Activated CD4-positive, alpha-beta T cell treated with anti-CD3 and anti-CD28 coated beads for 48 hours (primary cell): ENCODE measurements at regions not wholly inside any gene's neighbourhood (a gene's known extent, or its start where the extent isn't known, plus 50 kb on each side); places are given as distances from the start of the nearest gene placed in this dataset.
"Not testable (repeated sequence)": the region's sequence is repeated elsewhere in the genome, so short reads cannot be mapped to it uniquely, and the experiment has no call there.

Experiments
- DNase-seq: peaks from one replicate; pipeline ENCODE4 v3.0.0-alpha.2; 2020

GRCh38 chr14:39615352-39615751 lies 183.1 kb upstream of the FBXO33 start:
- no peak for DNase-seq

- no peak for DNase-seq
These were observed 182.2 kb upstream of the FBXO33 start for GRCh38 chr14:39614297-39614923.

- no peak for DNase-seq
These were observed 176.9 kb upstream of the FBXO33 start for GRCh38 chr14:39609119-39609518.

- no peak for DNase-seq
These were observed 175.7 kb upstream of the FBXO33 start for GRCh38 chr14:39607978-39608377.

- no peak for DNase-seq
These were observed 171.7 kb upstream of the FBXO33 start for GRCh38 chr14:39603942-39604341.

GRCh38 chr14:39593377-39593776 lies 161.1 kb upstream of the FBXO33 start:
- no peak for DNase-seq

GRCh38 chr14:39592116-39592789 lies 160.0 kb upstream of the FBXO33 start:
- DNase-seq: no peak

GRCh38 chr14:39589882-39590281 lies 157.6 kb upstream of the FBXO33 start:
- DNase-seq: not testable (repeated sequence)

- no peak for DNase-seq
These were observed 149.9 kb upstream of the FBXO33 start for GRCh38 chr14:39582028-39582654.

GRCh38 chr14:39581474-39581873 lies 149.2 kb upstream of the FBXO33 start:
- no peak for DNase-seq

- no peak for DNase-seq
These were observed 148.5 kb upstream of the FBXO33 start for GRCh38 chr14:39580696-39581095.

- no peak for DNase-seq
These were observed 144.5 kb upstream of the FBXO33 start for GRCh38 chr14:39576736-39577135.

GRCh38 chr14:39576258-39576657 lies 144.0 kb upstream of the FBXO33 start:
- no peak for DNase-seq

GRCh38 chr14:39568809-39569538 lies 136.7 kb upstream of the FBXO33 start:
- DNase-seq: no peak

- no peak for DNase-seq
These were observed 134.6 kb upstream of the FBXO33 start for GRCh38 chr14:39566795-39567194.

GRCh38 chr14:39563361-39563760 lies 131.1 kb upstream of the FBXO33 start:
- no peak for DNase-seq

GRCh38 chr14:39562175-39562574 lies 129.9 kb upstream of the FBXO33 start:
- DNase-seq: no peak

GRCh38 chr14:39558525-39558924 lies 126.3 kb upstream of the FBXO33 start:
- DNase-seq: no peak

- DNase-seq: no peak
These were observed 123.5 kb upstream of the FBXO33 start for GRCh38 chr14:39555749-39556148.

- no peak for DNase-seq
These were observed 122.3 kb upstream of the FBXO33 start for GRCh38 chr14:39554576-39554975.

- no peak for DNase-seq
These were observed 116.1 kb upstream of the FBXO33 start for GRCh38 chr14:39548358-39548757.

- no peak for DNase-seq
These were observed 115.6 kb upstream of the FBXO33 start for GRCh38 chr14:39547845-39548244.

GRCh38 chr14:39505812-39506211 lies 73.6 kb upstream of the FBXO33 start:
- DNase-seq: no peak

GRCh38 chr14:39500253-39500652 lies 68.0 kb upstream of the FBXO33 start:
- no peak for DNase-seq
